ENCODE measurements at regions not wholly inside any gene's neighbourhood (a gene's known extent, or its start where the extent isn't known, plus 50 kb on each side); places are given as distances from the start of the nearest gene placed in this dataset.

DNA sequence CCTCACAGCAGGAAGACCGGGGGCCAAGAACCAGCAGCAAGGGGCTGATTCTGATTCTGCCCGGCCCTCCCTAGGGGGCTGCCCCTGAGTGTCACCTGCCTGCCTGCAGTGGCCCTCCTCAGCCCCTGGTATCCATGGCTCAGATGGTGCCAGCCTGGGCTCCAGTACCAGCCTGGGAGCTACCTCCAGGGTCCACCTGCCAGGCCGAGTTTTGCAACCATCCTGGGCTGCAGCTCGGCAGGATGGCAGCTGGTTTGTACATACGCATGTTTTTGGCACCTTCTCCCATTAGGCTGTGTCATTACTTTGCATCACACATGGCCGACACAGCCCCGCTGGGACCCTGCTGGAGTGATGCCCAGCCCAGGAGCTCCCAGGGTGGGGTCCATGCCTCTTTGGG, 93.3 kb upstream of the WNT4 start:
- H3K4me3 ChIP-seq (ENCODE audit: insufficient read depth in 1 of 2, low read depth in 1 of 2, low read length in 2 of 2), result no peak overlapping the region
- no peak overlapping the region for H2BK5ac ChIP-seq (ENCODE audit: low read depth, low read length, poor library complexity, severe bottlenecking)
- H3K9ac ChIP-seq (ENCODE audit: low read length), result no peak overlapping the region
- H2AFZ ChIP-seq (ENCODE audit: low read depth, low read length), result no peak overlapping the region
- H2BK12ac ChIP-seq (ENCODE audit: low read length in 2 of 2), result no peak overlapping the region
- no peak overlapping the region for H2BK120ac ChIP-seq (ENCODE audit: low read depth, low read length)
- H3K36me3 ChIP-seq (ENCODE audit: control insufficient read depth in 1 of 2, insufficient read depth in 2 of 2, low read depth in 1 of 2, low read length in 2 of 2), result no peaks in the 10 kb centered on the region
- peak overlapping the region; percentile 8 for H2BK15ac ChIP-seq (ENCODE audit: low read depth, poor library complexity, severe bottlenecking)
- H3K18ac ChIP-seq (ENCODE audit: low read depth in 1 of 2, low read length in 2 of 2), result no peak overlapping the region
- H3K79me1 ChIP-seq (replicated peaks; ENCODE audit: low read length, poor library complexity, severe bottlenecking), result no peaks in the 10 kb centered on the region
- no peak for DNase-seq
- H2AK5ac ChIP-seq (ENCODE audit: low read length, severe bottlenecking), result no peak overlapping the region
- no peaks in the 10 kb centered on the region for H3K9me3 ChIP-seq (ENCODE audit: control insufficient read depth, low read length)
- no peak overlapping the region for H4K91ac ChIP-seq (ENCODE audit: low read length)
- no peak overlapping the region for H3K4ac ChIP-seq (ENCODE audit: low read depth in 1 of 2, low read length in 2 of 2)
- H3K14ac ChIP-seq (ENCODE audit: low read length in 2 of 2), result no peak overlapping the region
- 85% methylated on average over 7 of the region's 7 CpGs for WGBS
- H3K4me1 ChIP-seq (ENCODE audit: control insufficient read depth, insufficient read depth, low read depth, low read length), result no peaks in the 10 kb centered on the region
- no peak overlapping the region for H3K4me2 ChIP-seq (ENCODE audit: low read length, poor library complexity, severe bottlenecking)
- H3K27me3 ChIP-seq (ENCODE audit: control insufficient read depth in 1 of 2, insufficient read depth in 1 of 2, low read length in 2 of 2), result peaks cover 40 to 61% of the 10 kb centered on the region in 2 experiments
- no peak overlapping the region for H3K27ac ChIP-seq (ENCODE audit: low read length, poor library complexity, severe bottlenecking)
- no peak overlapping the region for H3K23ac ChIP-seq (ENCODE audit: low read length in 2 of 2)
- H4K8ac ChIP-seq (ENCODE audit: low read length), result no peak overlapping the region

- H3K4me1 ChIP-seq (ENCODE audit: control insufficient read depth, insufficient read depth, low read depth, low read length), result no peaks in the 10 kb centered on the region
- no peak overlapping the region for H4K8ac ChIP-seq (ENCODE audit: low read length)
- no peak overlapping the region for H3K4ac ChIP-seq (ENCODE audit: low read depth in 1 of 2, low read length in 2 of 2)
- no peak for DNase-seq
- no peak overlapping the region for H2BK5ac ChIP-seq (ENCODE audit: low read depth, low read length, poor library complexity, severe bottlenecking)
- no peaks in the 10 kb centered on the region for H3K36me3 ChIP-seq (ENCODE audit: control insufficient read depth in 1 of 2, insufficient read depth in 2 of 2, low read depth in 1 of 2, low read length in 2 of 2)
- no peak overlapping the region for H3K14ac ChIP-seq (ENCODE audit: low read length in 2 of 2)
- H3K27ac ChIP-seq (ENCODE audit: low read length, poor library complexity, severe bottlenecking), result no peak overlapping the region
- H3K18ac ChIP-seq (ENCODE audit: low read depth in 1 of 2, low read length in 2 of 2), result no peak overlapping the region
- no peak overlapping the region for H2BK120ac ChIP-seq (ENCODE audit: low read depth, low read length)
- H2BK15ac ChIP-seq (ENCODE audit: low read depth, poor library complexity, severe bottlenecking), result no peak overlapping the region
- peaks cover 41 to 61% of the 10 kb centered on the region in 2 experiments for H3K27me3 ChIP-seq (ENCODE audit: control insufficient read depth in 1 of 2, insufficient read depth in 1 of 2, low read length in 2 of 2)
- no peak overlapping the region for H3K9ac ChIP-seq (ENCODE audit: low read length)
- no peak overlapping the region for H3K4me2 ChIP-seq (ENCODE audit: low read length, poor library complexity, severe bottlenecking)
- no peaks in the 10 kb centered on the region for H3K79me1 ChIP-seq (replicated peaks; ENCODE audit: low read length, poor library complexity, severe bottlenecking)
- no peak overlapping the region for H2AFZ ChIP-seq (ENCODE audit: low read depth, low read length)
- 91% methylated on average over 6 of the region's 6 CpGs for WGBS
- no peaks in the 10 kb centered on the region for H3K9me3 ChIP-seq (ENCODE audit: control insufficient read depth, low read length)
- no peak overlapping the region for H4K91ac ChIP-seq (ENCODE audit: low read length)
- H3K23ac ChIP-seq (ENCODE audit: low read length in 2 of 2), result no peak overlapping the region
- no peak overlapping the region for H2AK5ac ChIP-seq (ENCODE audit: low read length, severe bottlenecking)
- no peak overlapping the region for H3K4me3 ChIP-seq (ENCODE audit: insufficient read depth in 1 of 2, low read depth in 1 of 2, low read length in 2 of 2)
- no peak overlapping the region for H2BK12ac ChIP-seq (ENCODE audit: low read length in 2 of 2)
Measured at GRCh38 chr1:22236900-22237299, 94.0 kb upstream of the WNT4 start.

DNA sequence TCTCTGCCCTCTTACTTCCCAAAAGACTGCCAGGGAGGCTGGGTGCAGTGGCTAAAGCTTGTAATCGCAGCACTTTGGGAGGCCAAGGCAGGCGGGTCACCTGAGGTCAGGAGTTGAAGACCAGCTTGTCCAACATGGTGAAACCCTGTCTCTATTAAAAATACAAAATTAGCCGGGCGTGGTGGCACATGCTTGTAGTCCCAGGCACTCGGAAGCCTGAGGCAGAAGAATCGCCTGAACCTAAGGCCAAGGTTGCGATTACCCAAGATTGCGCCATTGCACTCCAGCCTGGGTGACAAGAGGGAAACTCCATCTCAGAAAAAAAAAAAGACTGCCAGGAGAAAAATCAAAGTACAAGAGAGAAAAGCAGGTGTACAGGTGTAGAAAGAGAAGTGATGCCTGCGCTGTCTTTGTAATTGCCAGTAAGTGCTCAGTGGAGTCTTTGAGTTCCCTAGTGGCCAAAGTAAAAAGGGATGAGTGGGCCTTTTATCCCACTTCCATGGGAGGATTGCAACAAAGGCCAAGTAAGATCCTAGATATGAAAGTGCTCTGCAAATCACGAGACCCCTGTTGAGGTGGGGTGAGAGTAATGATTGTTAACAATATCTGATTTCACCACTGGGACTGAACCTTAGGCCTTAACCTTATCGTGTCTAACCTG, 94.7 kb upstream of the WNT4 start:
- no peak overlapping the region for H3K18ac ChIP-seq (ENCODE audit: low read depth in 1 of 2, low read length in 2 of 2)
- no peak overlapping the region for H2AFZ ChIP-seq (ENCODE audit: low read depth, low read length)
- H3K23ac ChIP-seq (ENCODE audit: low read length in 2 of 2), result no peak overlapping the region
- WGBS, result 94% methylated on average over 11 of the region's 11 CpGs
- no peak overlapping the region for H3K4me2 ChIP-seq (ENCODE audit: low read length, poor library complexity, severe bottlenecking)
- H3K4me1 ChIP-seq (ENCODE audit: control insufficient read depth, insufficient read depth, low read depth, low read length), result no peaks in the 10 kb centered on the region
- no peak overlapping the region for H3K14ac ChIP-seq (ENCODE audit: low read length in 2 of 2)
- no peak overlapping the region for H2BK120ac ChIP-seq (ENCODE audit: low read depth, low read length)
- H3K9me3 ChIP-seq (ENCODE audit: control insufficient read depth, low read length), result no peaks in the 10 kb centered on the region
- no peak overlapping the region for H3K4me3 ChIP-seq (ENCODE audit: insufficient read depth in 1 of 2, low read depth in 1 of 2, low read length in 2 of 2)
- no peak overlapping the region for H2BK5ac ChIP-seq (ENCODE audit: low read depth, low read length, poor library complexity, severe bottlenecking)
- H3K36me3 ChIP-seq (ENCODE audit: control insufficient read depth in 1 of 2, insufficient read depth in 2 of 2, low read depth in 1 of 2, low read length in 2 of 2), result no peaks in the 10 kb centered on the region
- no peak overlapping the region for H3K27ac ChIP-seq (ENCODE audit: low read length, poor library complexity, severe bottlenecking)
- H2AK5ac ChIP-seq (ENCODE audit: low read length, severe bottlenecking), result no peak overlapping the region
- no peak overlapping the region for H2BK15ac ChIP-seq (ENCODE audit: low read depth, poor library complexity, severe bottlenecking)
- H3K9ac ChIP-seq (ENCODE audit: low read length), result no peak overlapping the region
- DNase-seq, result no peak
- no peak overlapping the region for H4K91ac ChIP-seq (ENCODE audit: low read length)
- no peak overlapping the region for H3K4ac ChIP-seq (ENCODE audit: low read depth in 1 of 2, low read length in 2 of 2)
- H4K8ac ChIP-seq (ENCODE audit: low read length), result no peak overlapping the region
- no peak overlapping the region for H2BK12ac ChIP-seq (ENCODE audit: low read length in 2 of 2)
- no peaks in the 10 kb centered on the region for H3K79me1 ChIP-seq (replicated peaks; ENCODE audit: low read length, poor library complexity, severe bottlenecking)
- H3K27me3 ChIP-seq (ENCODE audit: control insufficient read depth in 1 of 2, insufficient read depth in 1 of 2, low read length in 2 of 2), result peaks cover 46 to 60% of the 10 kb centered on the region in 2 experiments

- Histone ChIP-seq H2BK5ac (ENCODE audit: low read depth, low read length, poor library complexity, severe bottlenecking) (no peak overlapping the region), H4K91ac (ENCODE audit: low read length) (peak overlapping the region; percentile 25), H3K9me3 (ENCODE audit: control insufficient read depth, low read length) (no peaks in the 10 kb centered on the region), H3K4me1 (ENCODE audit: control insufficient read depth, insufficient read depth, low read depth, low read length) (no peaks in the 10 kb centered on the region), H2BK12ac (ENCODE audit: low read length in 2 of 2) (no peak overlapping the region), H3K27me3 (ENCODE audit: control insufficient read depth in 1 of 2, insufficient read depth in 1 of 2, low read length in 2 of 2) (peaks cover 46 to 58% of the 10 kb centered on the region in 2 experiments), H4K8ac (ENCODE audit: low read length) (peak overlapping the region; percentile 22), H3K4me2 (ENCODE audit: low read length, poor library complexity, severe bottlenecking) (no peak overlapping the region), H3K14ac (ENCODE audit: low read length in 2 of 2) (no peak overlapping the region), H3K36me3 (ENCODE audit: control insufficient read depth in 1 of 2, insufficient read depth in 2 of 2, low read depth in 1 of 2, low read length in 2 of 2) (no peaks in the 10 kb centered on the region), H2BK15ac (ENCODE audit: low read depth, poor library complexity, severe bottlenecking) (no peak overlapping the region), H3K27ac (ENCODE audit: low read length, poor library complexity, severe bottlenecking) (no peak overlapping the region), H3K18ac (ENCODE audit: low read depth in 1 of 2, low read length in 2 of 2) (no peak overlapping the region), H3K79me1 (replicated peaks; ENCODE audit: low read length, poor library complexity, severe bottlenecking) (no peaks in the 10 kb centered on the region), H2BK120ac (ENCODE audit: low read depth, low read length) (no peak overlapping the region), H2AK5ac (ENCODE audit: low read length, severe bottlenecking) (no peak overlapping the region), H3K4me3 (ENCODE audit: insufficient read depth in 1 of 2, low read depth in 1 of 2, low read length in 2 of 2) (no peak overlapping the region), H3K9ac (ENCODE audit: low read length) (no peak overlapping the region), H3K4ac (ENCODE audit: low read depth in 1 of 2, low read length in 2 of 2) (no peak overlapping the region), H3K23ac (ENCODE audit: low read length in 2 of 2) (no peak overlapping the region), H2AFZ (ENCODE audit: low read depth, low read length) (no peak overlapping the region)
- 97% methylated on average over 24 of the region's 26 CpGs for WGBS
- no peak for DNase-seq
Measured at GRCh38 chr1:22238356-22239224, 95.7 kb upstream of the WNT4 start.

All from mesenchymal stem cell (in vitro differentiated cells and primary cell).